Astrocyte of the spinal cord (primary cell): ENCODE measurements at regions not wholly inside any gene's neighbourhood (a gene's known extent, or its start where the extent isn't known, plus 50 kb on each side); places are given as distances from the start of the nearest gene placed in this dataset.

Source experiments
- DNase-seq: peaks from one replicate; pipeline ENCODE4 v3.0.0; 2011; ENCODE audit warnings: low read depth, low spot score
- H3K4me3 ChIP-seq: 2 replicates; pipeline ENCODE4 v1.5.1; 2011; ENCODE audit warnings: low read depth, mild to moderate bottlenecking, low read length, moderate library complexity
- CTCF ChIP-seq: IDR thresholded peaks from 2 replicates; pipeline ENCODE4 v1.5.1; 2012; ENCODE audit warnings: low read depth, mild to moderate bottlenecking, low read length, inconsistent platforms
- in situ Hi-C: cut with HindIII; loops from 2 replicates; pipeline ENCODE4 v1.10.0; 2017; ENCODE audit warnings: low sequenced_read_pairs

GRCh38 chr5:54601411-54602230, 84.1 kb downstream of the SNX18 start:
- in situ Hi-C loops: no loop called here
- TF ChIP-seq CTCF: no peak
- no peak overlapping the region for H3K4me3 ChIP-seq
- no peak for DNase-seq
